NT2/D1 (cell line): ENCODE measurements at regions not wholly inside any gene's neighbourhood (a gene's known extent, or its start where the extent isn't known, plus 50 kb on each side); places are given as distances from the start of the nearest gene placed in this dataset.

Experiments used
- DNase-seq: peaks from one replicate; pipeline ENCODE4 v3.0.0-alpha.2; 2011; ENCODE audit warnings: low read depth, low spot score
- H3K27me3 ChIP-seq: 2 replicates; pipeline ENCODE4 v1.6.0; 2011; ENCODE audit warnings: mild to moderate bottlenecking; ENCODE audit not compliant: insufficient read length, insufficient read depth
- H3K36me3 ChIP-seq: 2 replicates; pipeline ENCODE4 v1.6.1; 2011; ENCODE audit warnings: mild to moderate bottlenecking, low read length, mixed read lengths; ENCODE audit not compliant: insufficient read depth, insufficient read length
- H3K4me1 ChIP-seq: 2 replicates; pipeline ENCODE4 v1.5.1; 2011; ENCODE audit not compliant: insufficient read depth, insufficient read length
- H3K4me3 ChIP-seq: 2 replicates; pipeline ENCODE4 v1.5.1; 2011; ENCODE audit warnings: low read depth; ENCODE audit not compliant: insufficient read length
- H3K9ac ChIP-seq: 2 replicates; pipeline ENCODE4 v1.6.0; 2011; ENCODE audit warnings: low read depth; ENCODE audit not compliant: insufficient read length
- H3K9me3 ChIP-seq: 2 replicates; pipeline ENCODE4 v1.5.1; 2011; ENCODE audit warnings: mild to moderate bottlenecking, low read length; ENCODE audit not compliant: insufficient read depth
- SUZ12 ChIP-seq: IDR thresholded peaks from 2 replicates; pipeline ENCODE4 v1.6.1; 2011; ENCODE audit not compliant: insufficient read length, insufficient read depth; ENCODE audit errors: extremely low read depth
- YY1 ChIP-seq: IDR thresholded peaks from 2 replicates; pipeline ENCODE4 v1.6.1; 2011; ENCODE audit not compliant: insufficient read length, insufficient read depth
- ZNF274 ChIP-seq: IDR thresholded peaks from 2 replicates; pipeline ENCODE4 v1.6.1; 2011; ENCODE audit warnings: mild to moderate bottlenecking, low read depth, low read length

- no peaks in the 10 kb centered on the region for H3K36me3 ChIP-seq
- no peak for DNase-seq
- no peaks in the 10 kb centered on the region for H3K4me1 ChIP-seq
- no peaks in the 10 kb centered on the region for H3K27me3 ChIP-seq
- H3K9ac ChIP-seq: no peak overlapping the region
- H3K4me3 ChIP-seq: no peak overlapping the region
- TF ChIP-seq YY1 (no peak), SUZ12 (no peak), ZNF274 (no peak)
- no peaks in the 10 kb centered on the region for H3K9me3 ChIP-seq
Measured at GRCh38 chr12:70971001-70971794, 50.7 kb upstream of the PTPRR start.
